ENCODE measurements at regions not wholly inside any gene's neighbourhood (a gene's known extent, or its start where the extent isn't known, plus 50 kb on each side); places are given as distances from the start of the nearest gene placed in this dataset.

- TF ChIP-seq CTCF (IDR thresholded peaks at IDR 0.05) (no peak), EP300 (IDR thresholded peaks at IDR 0.05) (no peak), POLR2A (IDR thresholded peaks at IDR 0.05) (no peak)
These were observed 374.4 kb downstream of the UTRN start for GRCh38 chr6:144659202-144660182.

All from gastroesophageal sphincter (tissue), 3 donors.